LoVo (cell line): ENCODE measurements at regions not wholly inside any gene's neighbourhood (a gene's known extent, or its start where the extent isn't known, plus 50 kb on each side); places are given as distances from the start of the nearest gene placed in this dataset.

Experiments used
- DNase-seq: peaks from one replicate; pipeline ENCODE4 v3.0.0-alpha.2; 2016; ENCODE audit warnings: low spot score

- DNase-seq = no peak
These were observed 78.3 kb upstream of the NEK6 start for GRCh38 chr9:124179196-124180071.

- DNase-seq = no peak
These were observed 77.2 kb upstream of the NEK6 start for GRCh38 chr9:124180557-124180956.

GRCh38 chr9:124182741-124183140 is 75.0 kb upstream of the NEK6 start:
- no peak for DNase-seq

DNA sequence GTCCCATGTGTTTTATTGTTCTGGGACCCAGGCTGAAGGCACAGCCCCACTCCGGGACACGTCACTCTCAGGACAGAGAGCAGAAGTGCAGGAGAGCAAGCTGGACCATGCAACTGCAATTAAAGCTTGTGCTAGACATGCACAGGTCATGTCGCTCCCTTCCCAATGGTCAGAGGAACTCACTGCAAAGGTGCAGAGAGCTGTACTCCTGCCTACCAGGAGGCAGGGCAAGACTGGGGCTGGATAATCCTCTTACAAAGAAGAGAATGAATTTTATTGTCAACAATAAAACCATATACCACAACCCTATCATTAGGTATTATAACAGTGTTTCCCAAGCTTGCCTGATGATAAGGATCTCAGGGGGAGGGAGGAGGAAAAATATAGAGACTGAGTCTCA is 74.0 kb upstream of the NEK6 start:
- no peak for DNase-seq

- DNase-seq = no peak
These were observed 72.3 kb upstream of the NEK6 start for GRCh38 chr9:124185413-124185812.

DNA sequence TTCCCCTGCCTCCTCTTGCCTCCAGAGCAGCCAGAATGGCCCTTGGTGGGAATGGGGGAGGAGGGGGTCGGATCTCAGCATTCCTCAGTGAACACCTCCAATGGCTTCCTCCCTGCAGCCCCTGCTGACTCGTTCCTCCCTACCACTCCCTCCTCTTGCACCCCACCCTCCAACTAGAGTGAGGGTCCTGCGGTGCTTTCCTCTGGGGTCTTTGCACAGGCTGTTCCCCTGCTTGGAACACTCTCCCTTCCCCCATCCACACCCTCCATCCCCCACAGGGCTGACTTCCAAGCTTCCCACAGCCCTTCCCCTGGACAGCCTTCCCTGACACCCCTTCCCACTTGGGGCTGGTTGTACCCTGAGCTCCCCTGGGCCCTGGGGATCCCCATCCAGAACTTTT is 70.4 kb upstream of the NEK6 start:
- no peak for DNase-seq

GRCh38 chr9:124188331-124189110 is 69.2 kb upstream of the NEK6 start:
- DNase-seq = no peak

DNA sequence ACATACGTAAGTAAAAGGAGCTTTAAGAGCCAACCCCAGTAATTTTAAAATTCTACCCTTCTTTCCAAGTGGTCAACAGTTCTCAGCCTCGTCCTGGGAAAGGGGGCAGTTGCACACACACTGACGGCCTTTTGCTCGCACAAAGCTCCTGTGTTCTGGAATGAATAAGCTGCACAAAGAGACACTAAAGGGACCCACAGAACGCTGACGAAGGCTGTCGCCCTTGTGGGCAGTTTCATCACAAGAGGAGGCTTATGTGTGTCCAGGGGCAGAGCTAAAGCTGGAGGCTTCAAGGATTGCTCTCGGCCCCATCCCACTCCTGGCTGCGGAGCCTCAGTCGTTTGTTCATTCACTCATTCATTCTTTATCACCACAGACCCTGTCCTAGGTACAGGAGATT is 67.0 kb upstream of the NEK6 start:
- DNase-seq = no peak

DNA sequence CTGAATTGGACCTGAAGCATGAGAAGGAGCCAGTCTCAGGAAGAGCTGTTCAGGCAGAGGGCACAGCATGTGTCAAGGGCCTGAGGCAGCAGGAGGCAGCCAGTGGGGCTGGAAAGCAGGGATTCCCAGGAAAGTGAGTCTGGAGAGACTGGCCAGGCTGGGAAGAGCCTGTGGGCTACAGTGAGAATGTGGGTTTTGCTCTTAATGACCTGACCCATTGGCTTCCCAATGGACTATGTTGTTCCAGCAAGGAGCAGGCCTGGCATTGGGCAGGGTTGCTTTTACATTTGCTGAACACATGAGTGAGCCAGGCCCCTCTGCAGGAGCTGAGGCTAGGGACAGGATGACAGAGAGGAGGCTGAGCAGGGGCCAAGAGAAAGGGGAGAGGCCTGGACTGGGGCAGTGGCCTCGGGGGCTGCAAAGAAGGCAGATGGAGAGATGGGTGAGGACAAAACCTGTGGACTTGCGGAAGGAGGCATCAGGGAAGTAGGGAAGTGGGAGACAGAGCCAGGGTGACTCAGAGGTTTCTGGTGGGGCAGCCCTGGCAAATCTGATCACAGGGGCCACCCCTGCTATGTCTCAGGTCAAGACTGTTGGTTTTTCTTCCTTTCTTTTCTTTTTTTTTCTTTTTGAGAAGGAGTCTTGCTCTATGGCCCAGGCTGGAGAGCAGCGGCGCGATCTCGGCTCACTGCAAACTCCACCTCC is 65.9 kb upstream of the NEK6 start:
- no peak for DNase-seq

DNA sequence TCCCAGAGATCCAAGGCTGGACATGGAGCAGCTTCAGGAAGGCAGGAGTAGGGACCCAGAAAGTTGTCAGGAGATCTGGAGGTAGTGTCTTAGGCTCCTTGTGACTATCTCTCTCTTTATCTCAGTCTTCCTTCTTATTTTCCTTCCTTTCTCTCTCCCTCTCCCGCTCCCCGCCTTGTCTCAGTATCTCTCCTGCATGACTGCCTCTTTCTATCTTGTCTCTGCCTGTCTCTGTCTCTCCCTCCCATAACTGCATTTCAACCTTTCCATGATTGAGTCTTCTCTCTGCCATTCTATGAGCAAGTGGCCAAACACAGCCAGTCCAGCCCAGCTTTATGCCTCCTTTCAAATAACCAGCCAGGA is 61.0 kb upstream of the NEK6 start:
- DNase-seq = no peak

DNA sequence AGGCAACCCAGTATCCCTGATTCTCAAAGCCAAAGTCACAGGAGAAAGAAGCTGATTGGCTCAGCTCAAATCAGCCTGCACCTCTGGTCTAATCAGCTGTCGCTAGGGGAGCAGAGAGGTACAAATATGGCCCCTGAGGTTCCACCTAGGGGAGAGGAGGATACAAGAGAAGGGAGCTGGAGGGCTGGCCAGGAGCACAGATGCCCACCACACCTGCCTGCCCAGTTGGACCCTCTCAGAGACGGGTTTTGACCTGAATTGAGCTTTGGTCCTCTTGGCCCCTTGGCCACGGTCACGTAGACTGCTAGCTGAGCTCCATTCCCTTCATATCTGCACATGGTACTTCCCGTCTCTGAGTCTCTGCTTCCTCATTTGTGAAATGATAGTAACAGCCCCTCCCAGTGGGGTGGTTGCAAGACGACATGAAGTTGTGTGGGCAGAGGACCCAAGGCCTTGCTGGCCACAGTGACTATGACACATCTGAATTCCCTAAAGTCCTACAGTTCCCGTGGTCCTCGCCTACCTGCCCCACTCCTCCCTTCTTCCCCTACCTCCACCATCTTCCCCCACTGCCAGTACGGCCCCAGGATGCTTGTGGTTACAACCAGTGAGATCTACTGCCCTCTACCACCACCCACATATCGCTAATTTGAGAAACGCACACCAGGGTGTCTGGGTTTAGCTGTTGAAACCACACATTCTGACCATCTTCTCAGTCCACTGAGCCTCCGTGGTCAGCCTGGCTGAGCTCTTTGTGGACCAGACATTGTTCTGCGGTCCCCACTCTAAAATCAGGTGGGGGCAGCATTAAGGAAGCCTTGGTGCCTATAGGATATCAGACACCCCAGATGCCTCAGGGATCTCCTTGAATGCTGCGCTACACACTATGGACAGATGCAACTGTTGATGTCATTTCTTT is 60.3 kb upstream of the NEK6 start:
- no peak for DNase-seq

- no peak for DNase-seq
These were observed 59.4 kb upstream of the NEK6 start for GRCh38 chr9:124198331-124198730.

GRCh38 chr9:124198948-124199347 is 58.8 kb upstream of the NEK6 start:
- DNase-seq = no peak

- no peak for DNase-seq
These were observed 58.3 kb upstream of the NEK6 start for GRCh38 chr9:124199474-124199873.

DNA sequence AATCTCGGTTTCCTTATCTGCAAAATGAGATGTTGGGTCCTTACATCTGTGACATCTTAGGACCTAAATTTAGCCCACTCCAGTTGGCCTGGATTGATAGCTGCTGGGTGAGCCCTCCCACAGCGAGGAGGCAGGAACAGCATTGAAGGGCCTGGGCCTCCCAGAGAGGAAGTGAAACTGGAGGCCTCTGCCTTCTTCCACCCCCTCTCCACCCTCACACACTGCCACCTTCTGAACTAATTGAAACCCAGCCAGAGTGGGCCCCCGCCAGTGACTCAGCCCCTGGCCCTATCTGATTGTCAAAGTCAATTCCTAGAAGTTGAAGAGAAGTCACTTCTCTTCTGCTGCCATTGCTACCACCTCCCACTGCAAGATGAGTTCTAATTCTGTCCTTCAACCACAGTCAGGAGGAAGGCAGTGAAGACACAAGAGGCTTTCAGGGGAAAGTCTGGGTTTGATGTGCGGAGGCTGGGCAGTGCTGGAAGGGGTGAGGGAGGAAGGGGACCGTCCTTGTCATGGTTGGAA is 55.2 kb upstream of the NEK6 start:
- no peak for DNase-seq

DNA sequence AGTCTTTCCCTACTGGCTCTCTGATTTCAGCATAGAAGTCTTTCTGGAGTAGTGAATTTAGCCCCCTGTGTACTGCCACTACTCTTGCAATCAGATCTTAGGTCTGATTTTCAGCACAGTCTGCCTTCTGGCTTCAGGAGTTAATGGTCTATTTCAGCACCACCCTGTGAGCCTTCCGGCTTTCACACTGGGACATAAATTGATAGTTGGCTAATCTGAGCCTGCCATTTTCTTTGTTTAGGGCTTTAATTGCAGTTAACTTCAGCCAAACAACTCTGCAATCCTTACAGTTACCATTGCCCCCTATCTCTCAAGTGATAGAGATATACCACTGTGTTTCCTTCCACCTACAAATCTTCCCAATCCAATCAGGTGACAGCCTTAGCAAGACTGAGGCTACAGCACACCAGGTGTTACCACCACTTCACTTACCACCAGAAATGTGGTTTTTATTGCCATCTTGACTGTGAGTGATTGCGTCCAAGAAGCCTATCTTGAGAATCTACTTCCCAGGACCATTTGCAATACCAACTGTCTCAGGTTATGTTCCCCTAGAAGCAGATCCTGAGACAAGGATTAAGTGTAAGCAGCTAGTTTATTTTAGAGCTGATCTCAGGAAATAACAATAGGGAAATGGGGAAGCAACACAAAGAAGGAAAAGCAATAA is 51.9 kb upstream of the NEK6 start:
- no peak for DNase-seq

GRCh38 chr9:124206391-124206790 is 51.4 kb upstream of the NEK6 start:
- DNase-seq = no peak
